GM12873 (cell line): ENCODE measurements at regions not wholly inside any gene's neighbourhood (a gene's known extent, or its start where the extent isn't known, plus 50 kb on each side); places are given as distances from the start of the nearest gene placed in this dataset.

Experiments
- TF ChIP-seq, protein P1 (sequence below): IDR thresholded peaks from 2 replicates; pipeline ENCODE4 v1.5.1; 2012; ENCODE audit warnings: low read depth, mild to moderate bottlenecking, moderate library complexity, low read length, control low read depth; ENCODE audit not compliant: insufficient read depth; ENCODE audit errors: missing control alignments

- TF ChIP-seq, protein P1, sequence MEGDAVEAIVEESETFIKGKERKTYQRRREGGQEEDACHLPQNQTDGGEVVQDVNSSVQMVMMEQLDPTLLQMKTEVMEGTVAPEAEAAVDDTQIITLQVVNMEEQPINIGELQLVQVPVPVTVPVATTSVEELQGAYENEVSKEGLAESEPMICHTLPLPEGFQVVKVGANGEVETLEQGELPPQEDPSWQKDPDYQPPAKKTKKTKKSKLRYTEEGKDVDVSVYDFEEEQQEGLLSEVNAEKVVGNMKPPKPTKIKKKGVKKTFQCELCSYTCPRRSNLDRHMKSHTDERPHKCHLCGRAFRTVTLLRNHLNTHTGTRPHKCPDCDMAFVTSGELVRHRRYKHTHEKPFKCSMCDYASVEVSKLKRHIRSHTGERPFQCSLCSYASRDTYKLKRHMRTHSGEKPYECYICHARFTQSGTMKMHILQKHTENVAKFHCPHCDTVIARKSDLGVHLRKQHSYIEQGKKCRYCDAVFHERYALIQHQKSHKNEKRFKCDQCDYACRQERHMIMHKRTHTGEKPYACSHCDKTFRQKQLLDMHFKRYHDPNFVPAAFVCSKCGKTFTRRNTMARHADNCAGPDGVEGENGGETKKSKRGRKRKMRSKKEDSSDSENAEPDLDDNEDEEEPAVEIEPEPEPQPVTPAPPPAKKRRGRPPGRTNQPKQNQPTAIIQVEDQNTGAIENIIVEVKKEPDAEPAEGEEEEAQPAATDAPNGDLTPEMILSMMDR: no peak
Measured at GRCh38 chr1:208893251-208893650, 649.1 kb upstream of the PLXNA2 start.

DNA sequence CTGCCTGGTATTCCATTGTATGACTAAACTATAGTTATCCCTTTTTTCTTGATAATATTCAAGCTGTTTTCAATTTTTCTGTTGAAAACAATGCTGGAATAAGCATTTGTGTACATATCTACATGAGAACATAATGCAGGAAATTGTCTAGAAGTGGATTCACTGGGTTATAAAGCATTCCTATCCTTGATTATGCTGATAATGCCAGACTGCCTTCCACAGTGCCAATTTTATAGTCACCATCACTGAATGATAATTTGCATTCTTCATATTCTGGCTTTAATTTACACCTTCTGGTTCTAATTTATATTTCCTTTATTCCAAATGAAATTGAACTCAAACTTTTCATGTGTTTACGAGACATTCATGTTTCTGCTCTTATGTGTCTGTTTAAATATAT is 651.0 kb upstream of the PLXNA2 start:
- TF ChIP-seq, protein P1: no peak

GRCh38 chr1:208895820-208896219 is 651.6 kb upstream of the PLXNA2 start:
- TF ChIP-seq, protein P1: no peak

DNA sequence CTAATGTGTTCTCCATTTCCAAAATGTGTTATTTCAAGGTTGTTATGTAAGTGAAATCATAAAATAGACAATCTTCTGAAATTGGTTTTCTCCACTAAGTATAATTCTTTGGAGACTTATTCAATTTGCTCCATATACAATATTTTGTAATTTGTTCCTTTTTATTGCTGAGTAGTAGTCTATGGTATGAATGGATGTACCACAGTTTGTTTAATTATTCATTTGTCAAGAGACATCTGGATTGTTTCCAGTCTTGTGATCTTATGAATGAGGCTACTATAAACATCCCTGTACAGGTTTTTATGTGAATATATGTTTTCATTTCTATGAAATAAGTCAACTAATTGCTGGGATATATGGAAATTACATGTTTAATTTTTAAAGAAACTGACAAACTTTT is 652.6 kb upstream of the PLXNA2 start:
- TF ChIP-seq, protein P1: no peak

- TF ChIP-seq, protein P1: no peak
Measured at GRCh38 chr1:208899438-208899837, 655.3 kb upstream of the PLXNA2 start.

GRCh38 chr1:208903251-208903905 is 659.2 kb upstream of the PLXNA2 start:
- TF ChIP-seq, protein P1: no peak

GRCh38 chr1:208907790-208908189 is 663.6 kb upstream of the PLXNA2 start:
- TF ChIP-seq, protein P1: no peak
